Esophagus (tissue), 2 donors: ENCODE measurements at regions not wholly inside any gene's neighbourhood (a gene's known extent, or its start where the extent isn't known, plus 50 kb on each side); places are given as distances from the start of the nearest gene placed in this dataset.

Source experiments
- H3K27ac ChIP-seq, 2 donors: one replicate each; pipeline ENCODE4 v1.5.1; 2013; ENCODE audit warnings: low read depth in 2 of 2, mild to moderate bottlenecking in 2 of 2, inconsistent platforms in 1 of 2, low read length in 1 of 2, moderate library complexity in 1 of 2
- H3K27me3 ChIP-seq, 2 donors: one replicate each; pipeline ENCODE4 v1.6.1; 2013; ENCODE audit warnings: low read length in 2 of 2, control low read depth in 1 of 2, mild to moderate bottlenecking in 1 of 2; ENCODE audit not compliant: insufficient read depth in 2 of 2, control insufficient read depth in 1 of 2
- H3K36me3 ChIP-seq, 2 donors: one replicate each; pipeline ENCODE4 v1.6.1; 2013; ENCODE audit warnings: low read length in 1 of 2; ENCODE audit not compliant: control insufficient read depth in 2 of 2, insufficient read depth in 2 of 2
- H3K4me1 ChIP-seq, 2 donors: one replicate each; pipeline ENCODE4 v1.6.1; 2013; ENCODE audit warnings: low read length in 1 of 2; ENCODE audit not compliant: control insufficient read depth in 2 of 2, insufficient read depth in 2 of 2
- H3K4me3 ChIP-seq, 2 donors: one replicate each; pipeline ENCODE4 v1.5.1; 2013; ENCODE audit warnings: low read length in 2 of 2, mild to moderate bottlenecking in 2 of 2, low read depth in 1 of 2, moderate library complexity in 1 of 2
- H3K9me3 ChIP-seq, 2 donors: one replicate each; pipeline ENCODE4 v1.6.1; 2013; ENCODE audit warnings: mild to moderate bottlenecking in 2 of 2, low read depth in 1 of 2, low read length in 1 of 2, moderate library complexity in 1 of 2; ENCODE audit not compliant: control insufficient read depth in 2 of 2, insufficient read depth in 1 of 2
- WGBS, 2 donors: extraction: QIAGEN DNeasy Blood & Tissue Kit; methylation state at CpG; one replicate each; pipeline ENCODE4 v1.1.7; 2013; 5-methylcytosine and 5-hydroxymethylcytosine counted together
- donor health status: healthy with polysubstance abuse.
- donor health status: Bipolar disorder and iron deficiency.

DNA sequence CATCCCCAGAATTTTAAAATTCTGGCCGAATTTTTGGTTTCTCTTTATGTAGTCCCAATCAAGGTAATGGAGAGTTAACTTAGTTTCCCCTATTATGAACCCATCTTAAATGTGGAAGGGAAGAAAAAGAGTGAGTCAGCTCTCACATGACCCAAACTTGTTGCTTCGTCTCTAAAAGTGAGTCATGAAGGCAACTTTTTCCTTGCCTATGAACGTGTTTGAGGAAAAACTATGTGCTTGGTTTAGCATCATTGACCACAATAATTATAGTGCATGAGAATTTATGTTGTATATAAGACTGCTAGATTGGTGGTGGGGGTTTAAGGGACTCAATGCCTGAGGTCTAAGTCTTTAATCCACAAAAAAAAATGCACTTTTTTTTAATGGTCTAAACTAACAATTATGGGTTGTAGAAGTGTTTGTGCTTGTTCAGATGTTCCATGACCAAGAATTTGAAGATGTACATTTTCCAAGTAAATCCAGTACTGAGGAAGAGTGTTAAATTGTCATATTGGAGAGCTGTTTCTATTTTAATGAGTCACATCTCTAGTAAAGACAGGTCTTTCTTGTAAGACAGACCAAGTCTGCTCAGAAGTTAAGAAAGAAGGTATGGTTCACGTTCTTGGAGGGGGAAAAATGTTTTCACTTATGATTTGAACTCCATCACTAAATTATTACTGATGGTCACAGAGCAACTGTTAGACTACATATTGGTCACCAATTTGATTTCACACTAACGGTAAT, 409.9 kb upstream of the MARCKS start:
- WGBS, 2 donors = 36 to 51% methylated on average over 5 of the region's 5 CpGs
- H3K4me1 ChIP-seq = no peaks in the 10 kb centered on the region
- no peaks in the 10 kb centered on the region for H3K27me3 ChIP-seq
- no peaks in the 10 kb centered on the region for H3K9me3 ChIP-seq
- H3K36me3 ChIP-seq = no peaks in the 10 kb centered on the region
- H3K4me3 ChIP-seq = no peak overlapping the region
- H3K27ac ChIP-seq = no peak overlapping the region

GRCh38 chr6:113449051-113449450, 408.1 kb upstream of the MARCKS start:
- H3K9me3 ChIP-seq = no peaks in the 10 kb centered on the region
- no peaks in the 10 kb centered on the region for H3K4me1 ChIP-seq
- no peaks in the 10 kb centered on the region for H3K27me3 ChIP-seq
- no peak overlapping the region for H3K27ac ChIP-seq
- no peak overlapping the region for H3K4me3 ChIP-seq
- no peaks in the 10 kb centered on the region for H3K36me3 ChIP-seq

DNA sequence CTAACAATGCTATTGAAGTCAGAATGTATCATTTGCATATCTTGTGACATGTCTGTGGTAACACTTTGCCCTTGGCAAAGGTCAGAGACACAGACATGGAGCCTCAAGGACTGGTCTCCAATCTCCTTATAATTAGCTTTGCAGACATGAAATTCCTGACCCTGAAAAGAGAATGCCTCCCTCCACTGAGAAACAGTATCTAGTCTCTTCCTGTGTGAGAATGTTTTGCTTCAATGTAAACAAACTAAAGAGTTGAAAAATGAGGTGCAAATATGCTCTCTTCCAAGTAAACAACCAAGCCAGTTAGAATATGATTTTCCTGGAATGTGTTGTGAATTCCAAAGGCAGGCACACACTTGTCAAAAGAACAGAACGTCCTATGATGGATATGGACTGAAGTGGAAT, 407.1 kb upstream of the MARCKS start:
- no peak overlapping the region for H3K27ac ChIP-seq
- H3K27me3 ChIP-seq = no peaks in the 10 kb centered on the region
- no peak overlapping the region for H3K4me3 ChIP-seq
- H3K9me3 ChIP-seq = no peaks in the 10 kb centered on the region
- H3K36me3 ChIP-seq = no peaks in the 10 kb centered on the region
- WGBS, 2 donors = 20 to 30% methylated on average over 1 of the region's 1 CpG
- H3K4me1 ChIP-seq = no peaks in the 10 kb centered on the region

- Histone ChIP-seq H3K27me3 (no peaks in the 10 kb centered on the region), H3K4me3 (no peak overlapping the region), H3K27ac (no peak overlapping the region), H3K36me3 (no peaks in the 10 kb centered on the region), H3K9me3 (no peaks in the 10 kb centered on the region), H3K4me1 (no peaks in the 10 kb centered on the region)
- 94 to 96% methylated on average over 3 of the region's 3 CpGs for WGBS, 2 donors
Observed at GRCh38 chr6:113451049-113451448, 406.1 kb upstream of the MARCKS start.

DNA sequence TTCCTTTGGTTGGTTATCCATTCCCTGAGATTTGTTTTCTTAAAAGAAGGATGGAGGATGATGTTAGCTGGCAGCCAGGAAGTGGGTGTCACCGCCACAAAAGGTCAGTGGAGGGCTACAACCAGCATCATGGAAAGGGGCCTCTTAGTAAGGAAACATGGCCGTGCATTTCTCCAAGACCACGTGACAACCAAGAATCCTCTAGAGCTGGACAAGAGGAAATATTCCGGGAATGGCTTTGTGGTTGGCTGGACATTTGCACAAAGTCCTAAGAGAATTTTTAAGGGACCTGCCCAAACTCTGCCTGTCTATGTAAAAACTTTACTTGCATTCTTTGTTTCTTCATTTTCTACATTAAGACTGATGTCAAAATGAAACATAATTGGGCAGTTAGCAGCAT, 399.9 kb upstream of the MARCKS start:
- H3K27me3 ChIP-seq = no peaks in the 10 kb centered on the region
- no peaks in the 10 kb centered on the region for H3K9me3 ChIP-seq
- WGBS, 2 donors = 81% methylated on average over 4 of the region's 4 CpGs
- no peaks in the 10 kb centered on the region for H3K4me1 ChIP-seq
- H3K4me3 ChIP-seq = no peak overlapping the region
- H3K27ac ChIP-seq = no peak overlapping the region
- no peaks in the 10 kb centered on the region for H3K36me3 ChIP-seq

DNA sequence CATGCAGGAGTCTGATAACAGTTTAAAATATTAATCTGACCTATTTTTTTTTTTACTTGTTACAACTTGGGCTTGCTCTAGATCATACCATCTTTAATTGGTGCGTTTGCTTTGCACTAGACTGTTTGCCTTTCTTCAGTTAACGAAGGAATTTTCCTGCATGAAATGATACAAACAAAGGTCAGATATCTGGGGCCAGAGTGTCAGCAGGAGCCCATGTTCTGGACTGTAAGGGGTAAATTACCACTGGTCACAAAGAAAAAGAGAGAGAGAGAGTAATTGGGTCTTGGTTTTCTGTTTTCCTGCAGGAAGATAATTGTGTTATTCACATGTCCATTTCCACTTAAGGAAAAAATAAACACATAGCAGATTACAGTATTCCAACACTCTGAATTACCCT, 399.4 kb upstream of the MARCKS start:
- H3K27ac ChIP-seq = no peak overlapping the region
- 59 to 80% methylated on average over 2 of the region's 2 CpGs for WGBS, 2 donors

DNA sequence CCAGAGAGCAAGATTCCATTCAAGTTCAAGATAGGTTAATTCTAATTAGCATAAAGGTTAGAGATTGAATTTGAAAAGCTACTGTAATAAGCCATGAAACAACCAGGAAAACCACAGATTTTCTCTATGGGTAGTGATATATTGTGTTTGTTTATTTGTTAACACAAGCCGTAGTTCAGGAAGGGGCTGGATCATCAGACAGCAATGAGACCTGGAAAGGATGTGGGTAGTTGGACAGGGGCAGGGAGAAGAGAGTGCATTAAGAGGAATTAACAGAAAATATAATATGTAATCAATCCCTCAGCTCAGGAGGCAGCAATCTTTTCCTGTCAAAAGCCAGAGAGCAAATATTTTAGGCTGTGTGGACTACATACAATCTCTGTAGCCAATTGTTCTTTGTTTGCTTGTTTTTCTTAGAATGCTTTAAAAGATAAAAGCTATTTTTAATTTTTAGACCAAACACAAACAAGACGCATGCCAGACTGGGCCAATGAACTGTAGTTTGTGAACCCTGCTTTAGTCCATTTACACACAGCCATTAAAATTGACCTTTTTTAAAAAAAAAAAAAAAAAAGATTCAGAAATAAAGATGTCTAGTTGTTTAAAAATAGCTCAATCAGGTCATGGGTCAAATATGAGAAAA, 398.7 kb upstream of the MARCKS start:
- Histone ChIP-seq H3K36me3 (no peaks in the 10 kb centered on the region), H3K27ac (no peak overlapping the region), H3K4me3 (no peak overlapping the region), H3K4me1 (no peaks in the 10 kb centered on the region), H3K27me3 (no peaks in the 10 kb centered on the region), H3K9me3 (no peaks in the 10 kb centered on the region)
- 31 to 48% methylated on average over 2 of the region's 2 CpGs for WGBS, 2 donors

More for the DNA sequence above, 399.4 kb upstream of the MARCKS start:
- Histone ChIP-seq H3K9me3 (no peaks in the 10 kb centered on the region), H3K4me1 (no peaks in the 10 kb centered on the region), H3K36me3 (no peaks in the 10 kb centered on the region), H3K4me3 (no peak overlapping the region), H3K27me3 (no peaks in the 10 kb centered on the region)

- no peak overlapping the region for H3K4me3 ChIP-seq
- H3K27ac ChIP-seq = no peak overlapping the region
- H3K27me3 ChIP-seq = no peaks in the 10 kb centered on the region
- H3K36me3 ChIP-seq = no peaks in the 10 kb centered on the region
- WGBS, 2 donors = 74% methylated on average over 4 of the region's 4 CpGs
- H3K4me1 ChIP-seq = no peaks in the 10 kb centered on the region
- no peaks in the 10 kb centered on the region for H3K9me3 ChIP-seq
Observed at GRCh38 chr6:113461153-113461932, 395.8 kb upstream of the MARCKS start.

DNA sequence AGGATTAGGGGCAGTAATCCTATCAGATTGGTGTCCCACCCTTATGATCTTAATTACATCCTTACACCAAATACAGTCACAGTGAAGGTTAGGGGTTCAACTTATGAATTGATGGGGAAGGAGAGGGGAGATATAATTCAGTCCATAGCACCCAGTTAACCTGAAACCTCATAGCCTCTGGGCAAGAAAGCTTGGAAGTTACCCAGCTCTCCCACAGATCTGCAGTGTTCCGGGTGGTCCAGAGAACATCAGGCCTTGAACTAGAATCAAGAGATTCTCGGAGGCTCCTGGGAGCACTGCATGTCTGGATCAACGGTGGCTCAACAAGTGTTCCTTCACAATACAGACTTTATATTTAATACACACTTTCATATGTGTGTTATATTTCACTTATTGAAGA, 392.6 kb upstream of the MARCKS start:
- H3K4me1 ChIP-seq = no peaks in the 10 kb centered on the region
- WGBS, 2 donors = 76 to 84% methylated on average over 3 of the region's 3 CpGs
- H3K27me3 ChIP-seq = no peaks in the 10 kb centered on the region
- no peak overlapping the region for H3K27ac ChIP-seq
- no peaks in the 10 kb centered on the region for H3K9me3 ChIP-seq
- H3K4me3 ChIP-seq = no peak overlapping the region
- H3K36me3 ChIP-seq = no peaks in the 10 kb centered on the region
